Karpas-422 (cell line): ENCODE measurements at regions not wholly inside any gene's neighbourhood (a gene's known extent, or its start where the extent isn't known, plus 50 kb on each side); places are given as distances from the start of the nearest gene placed in this dataset.
"Not testable (repeated sequence)": the region's sequence is repeated elsewhere in the genome, so short reads cannot be mapped to it uniquely, and the experiment has no call there.

ENCODE experiments used
- DNase-seq: peaks from one replicate; pipeline ENCODE4 v3.0.0-alpha.2; 2015
- H2AFZ ChIP-seq: fragments of 200-600 bp; sonication (generic); 2 replicates; pipeline ENCODE4 v1.6.1; 2014; ENCODE audit warnings: antibody characterized with exemption, low read length, mixed read lengths
- H3K27ac ChIP-seq: fragments of 200-600 bp; sonication (generic); 2 replicates; pipeline ENCODE4 v1.5.1; 2014; ENCODE audit warnings: mild to moderate bottlenecking, low read length, moderate library complexity
- H3K27me3 ChIP-seq: fragments of 200-600 bp; sonication (generic); 2 replicates; pipeline ENCODE4 v1.6.1; 2014; ENCODE audit warnings: low read length, mixed read lengths
- H3K36me3 ChIP-seq: fragments of 200-600 bp; sonication (generic); 2 replicates; pipeline ENCODE4 v1.6.1; 2014; ENCODE audit warnings: low read length, mixed read lengths; ENCODE audit not compliant: insufficient read depth
- H3K4me1 ChIP-seq: fragments of 200-600 bp; sonication (generic); 2 replicates; pipeline ENCODE4 v1.6.1; 2014; ENCODE audit warnings: mild to moderate bottlenecking, low read length, mixed read lengths
- H3K4me2 ChIP-seq: fragments of 200-600 bp; sonication (generic); 2 replicates; pipeline ENCODE4 v1.6.1; 2014; ENCODE audit warnings: low read length, low read depth, mild to moderate bottlenecking; ENCODE audit not compliant: poor library complexity, severe bottlenecking
- H3K4me3 ChIP-seq: fragments of 200-600 bp; sonication (generic); 2 replicates; pipeline ENCODE4 v1.5.1; 2014; ENCODE audit warnings: mild to moderate bottlenecking, antibody characterized with exemption, low read length, mixed read lengths
- H3K79me2 ChIP-seq: fragments of 200-600 bp; sonication (generic); 2 replicates; pipeline ENCODE4 v1.6.1; 2014; ENCODE audit warnings: mild to moderate bottlenecking, low read length, mixed read lengths
- H3K9ac ChIP-seq: fragments of 200-600 bp; sonication (generic); 2 replicates; pipeline ENCODE4 v1.6.0; 2014; ENCODE audit warnings: low read length
- H3K9me2 ChIP-seq: fragments of 200-600 bp; sonication (generic), shearing (Covaris generic); replicated peaks from 2 replicates; pipeline ENCODE4 v1.6.0; 2014; ENCODE audit warnings: mild to moderate bottlenecking, low read length, moderate library complexity; ENCODE audit not compliant: insufficient read depth
- H3K9me3 ChIP-seq: fragments of 300-700, 200-600 bp; sonication (generic); 2 replicates; pipeline ENCODE4 v1.6.1; 2014; ENCODE audit warnings: low read length, mixed read lengths
- H4K20me1 ChIP-seq: fragments of 200-600 bp; sonication (generic); 2 replicates; pipeline ENCODE4 v1.6.1; 2014; ENCODE audit warnings: mild to moderate bottlenecking, antibody characterized with exemption, low read length, low read depth; ENCODE audit not compliant: insufficient read depth

DNA sequence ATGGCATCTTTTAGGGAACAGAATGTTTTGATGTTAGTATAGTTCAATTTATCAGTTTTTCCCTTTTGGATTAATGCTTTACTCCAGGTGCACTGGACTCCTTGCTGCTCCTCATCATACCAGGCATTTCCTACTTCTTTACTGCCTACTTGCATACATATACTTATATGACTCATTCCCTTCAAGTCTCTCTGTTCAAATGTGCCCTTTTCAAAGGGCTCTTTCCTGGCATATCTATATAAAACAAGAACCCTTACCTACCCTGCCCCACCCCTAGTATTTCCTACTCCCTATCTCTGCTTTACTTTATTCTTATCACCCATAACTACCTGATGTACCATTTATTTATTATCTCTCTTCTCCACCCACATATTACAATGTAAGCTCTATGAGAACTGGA, 90.6 kb downstream of the CAPZA3 start:
- Histone ChIP-seq H3K4me3 (no peak overlapping the region), H4K20me1 (no peaks in the 10 kb centered on the region), H3K27ac (no peak overlapping the region), H3K79me2 (no peaks in the 10 kb centered on the region), H3K4me1 (no peaks in the 10 kb centered on the region), H3K9me2 (no peaks in the 10 kb centered on the region), H3K9me3 (no peaks in the 10 kb centered on the region), H3K9ac (no peak overlapping the region), H3K4me2 (no peak overlapping the region), H3K27me3 (no peaks in the 10 kb centered on the region), H2AFZ (no peak overlapping the region), H3K36me3 (no peaks in the 10 kb centered on the region)
- no peak for DNase-seq

- H4K20me1 ChIP-seq = no peaks in the 10 kb centered on the region
- H3K9me2 ChIP-seq = no peaks in the 10 kb centered on the region
- H3K9me3 ChIP-seq = no peaks in the 10 kb centered on the region
- H3K36me3 ChIP-seq = no peaks in the 10 kb centered on the region
- no peaks in the 10 kb centered on the region for H3K79me2 ChIP-seq
- no peaks in the 10 kb centered on the region for H3K4me1 ChIP-seq
- DNase-seq = no peak
- no peak overlapping the region for H3K4me3 ChIP-seq
- H3K27me3 ChIP-seq = no peaks in the 10 kb centered on the region
- no peak overlapping the region for H3K27ac ChIP-seq
- no peak overlapping the region for H3K9ac ChIP-seq
- H2AFZ ChIP-seq = no peak overlapping the region
- H3K4me2 ChIP-seq = no peak overlapping the region
These were observed 91.1 kb downstream of the CAPZA3 start for GRCh38 chr12:18828987-18829386.

GRCh38 chr12:18832932-18833331, 95.0 kb downstream of the CAPZA3 start:
- H4K20me1 ChIP-seq, H3K27ac ChIP-seq, H2AFZ ChIP-seq, H3K27me3 ChIP-seq, H3K9me2 ChIP-seq, H3K4me3 ChIP-seq, H3K9me3 ChIP-seq, H3K9ac ChIP-seq, H3K36me3 ChIP-seq, H3K4me2 ChIP-seq, H3K4me1 ChIP-seq, DNase-seq, H3K79me2 ChIP-seq: not testable (repeated sequence)

DNA sequence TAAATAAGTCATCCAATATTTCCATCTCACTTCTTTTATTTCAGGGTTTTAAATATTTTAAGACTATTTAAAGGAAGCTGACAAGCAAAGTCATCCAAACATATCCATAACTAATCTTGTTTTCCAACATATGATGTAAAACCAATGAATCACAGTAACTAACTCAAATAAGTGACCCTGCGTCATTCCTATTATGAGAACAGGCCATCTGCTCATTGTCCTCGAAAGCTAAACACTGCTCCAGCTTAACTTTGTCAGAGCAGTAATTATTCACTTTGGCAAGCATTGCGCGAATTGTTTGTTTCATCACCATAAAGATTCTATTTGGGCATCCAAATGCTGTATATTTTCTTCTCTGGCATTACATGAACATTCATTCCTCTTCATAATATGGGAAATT, 99.1 kb downstream of the CAPZA3 start:
- DNase-seq = no peak
- Histone ChIP-seq H3K9me3 (no peaks in the 10 kb centered on the region), H3K9me2 (no peaks in the 10 kb centered on the region), H3K79me2 (no peaks in the 10 kb centered on the region), H3K27ac (no peak overlapping the region), H3K36me3 (no peaks in the 10 kb centered on the region), H3K4me1 (no peaks in the 10 kb centered on the region), H2AFZ (no peak overlapping the region), H3K4me3 (no peak overlapping the region), H3K9ac (no peak overlapping the region), H3K4me2 (no peak overlapping the region), H4K20me1 (no peaks in the 10 kb centered on the region), H3K27me3 (no peaks in the 10 kb centered on the region)

- no peak for DNase-seq
- Histone ChIP-seq H3K4me3 (no peak overlapping the region), H3K79me2 (no peaks in the 10 kb centered on the region), H3K4me2 (no peak overlapping the region), H3K9me2 (no peaks in the 10 kb centered on the region), H3K4me1 (no peaks in the 10 kb centered on the region), H3K27me3 (no peaks in the 10 kb centered on the region), H3K36me3 (no peaks in the 10 kb centered on the region), H3K27ac (no peak overlapping the region), H4K20me1 (no peaks in the 10 kb centered on the region), H2AFZ (no peak overlapping the region), H3K9ac (no peak overlapping the region), H3K9me3 (no peaks in the 10 kb centered on the region)
These were observed 99.6 kb downstream of the CAPZA3 start for GRCh38 chr12:18837505-18837904.

DNA sequence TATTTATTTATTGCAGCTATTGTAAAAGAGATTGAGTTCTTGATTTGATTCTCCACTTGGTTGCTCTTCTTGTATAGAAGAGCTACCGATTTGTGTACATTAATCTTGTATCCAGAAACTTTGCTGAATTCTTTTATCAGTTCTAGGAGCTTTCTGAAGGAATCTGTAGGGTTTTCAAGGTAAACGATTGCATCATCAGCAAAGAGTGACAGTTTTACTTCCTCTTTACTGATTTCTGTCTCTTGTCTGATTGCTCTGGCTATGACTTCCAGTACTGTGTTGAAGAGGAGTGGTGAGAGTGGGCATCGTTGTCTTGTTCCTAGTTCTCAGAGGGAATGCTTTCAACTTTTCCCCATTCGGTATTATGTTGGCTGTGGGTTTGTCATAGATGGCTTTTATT, 103.1 kb downstream of the CAPZA3 start:
- peak; percentile 46 for DNase-seq
- H3K27me3 ChIP-seq, H3K9me2 ChIP-seq, H3K79me2 ChIP-seq, H3K4me3 ChIP-seq, H3K9me3 ChIP-seq, H3K27ac ChIP-seq, H3K9ac ChIP-seq, H4K20me1 ChIP-seq, H3K4me2 ChIP-seq, H3K4me1 ChIP-seq, H2AFZ ChIP-seq, H3K36me3 ChIP-seq: not testable (repeated sequence)

GRCh38 chr12:18849080-18849479, 111.2 kb downstream of the CAPZA3 start:
- no peaks in the 10 kb centered on the region for H3K4me1 ChIP-seq
- H3K79me2 ChIP-seq = no peaks in the 10 kb centered on the region
- no peak overlapping the region for H3K4me2 ChIP-seq

GRCh38 chr12:18849761-18850160, 111.8 kb downstream of the CAPZA3 start:
- Histone ChIP-seq H3K9me2 (no peaks in the 10 kb centered on the region), H3K79me2 (no peaks in the 10 kb centered on the region), H3K9ac (no peak overlapping the region), H3K36me3 (no peaks in the 10 kb centered on the region), H3K4me3 (no peak overlapping the region), H3K4me1 (no peaks in the 10 kb centered on the region), H3K4me2 (no peak overlapping the region), H3K27me3 (no peaks in the 10 kb centered on the region), H2AFZ (no peak overlapping the region), H3K27ac (no peak overlapping the region), H3K9me3 (no peaks in the 10 kb centered on the region), H4K20me1 (no peaks in the 10 kb centered on the region)
- no peak for DNase-seq

More at GRCh38 chr12:18849080-18849479, 111.2 kb downstream of the CAPZA3 start:
- no peaks in the 10 kb centered on the region for H3K27me3 ChIP-seq
- no peak overlapping the region for H3K4me3 ChIP-seq
- H3K36me3 ChIP-seq = no peaks in the 10 kb centered on the region
- H2AFZ ChIP-seq = no peak overlapping the region
- no peak for DNase-seq
- H4K20me1 ChIP-seq = no peaks in the 10 kb centered on the region
- no peak overlapping the region for H3K27ac ChIP-seq
- H3K9me2 ChIP-seq = no peaks in the 10 kb centered on the region
- no peak overlapping the region for H3K9ac ChIP-seq
- H3K9me3 ChIP-seq = no peaks in the 10 kb centered on the region

- Histone ChIP-seq H3K4me3 (no peak overlapping the region), H3K9me3 (no peaks in the 10 kb centered on the region), H3K9ac (no peak overlapping the region), H3K4me2 (no peak overlapping the region), H3K27ac (no peak overlapping the region), H3K79me2 (no peaks in the 10 kb centered on the region), H4K20me1 (no peaks in the 10 kb centered on the region), H2AFZ (no peak overlapping the region), H3K27me3 (no peaks in the 10 kb centered on the region), H3K36me3 (no peaks in the 10 kb centered on the region), H3K4me1 (no peaks in the 10 kb centered on the region), H3K9me2 (no peaks in the 10 kb centered on the region)
- no peak for DNase-seq
These were observed 112.8 kb downstream of the CAPZA3 start for GRCh38 chr12:18850752-18851151.
